ENCODE measurements at regions not wholly inside any gene's neighbourhood (a gene's known extent, or its start where the extent isn't known, plus 50 kb on each side); places are given as distances from the start of the nearest gene placed in this dataset.

GRCh38 chr4:187929024-187929423 lies 66.5 kb upstream of the ZFP42 start:
- Histone ChIP-seq H4K20me1 (ENCODE audit: insufficient read depth, low read length) (no peaks in the 10 kb centered on the region), H3K4me1 (ENCODE audit: insufficient read depth, low read length) (no peaks in the 10 kb centered on the region), H3K27ac (ENCODE audit: low read depth, low read length) (no peak overlapping the region), H3K4me2 (ENCODE audit: insufficient read depth, low read length) (no peak overlapping the region), H3K9me3 (ENCODE audit: low read depth, low read length) (no peaks in the 10 kb centered on the region), H3K79me2 (ENCODE audit: insufficient read depth, low read length) (no peaks in the 10 kb centered on the region), H2AFZ (ENCODE audit: low read length) (no peak overlapping the region), H3K27me3 (ENCODE audit: insufficient read depth, low read length) (no peaks in the 10 kb centered on the region), H3K36me3 (ENCODE audit: insufficient read depth, low read length) (no peaks in the 10 kb centered on the region), H3K4me3 (ENCODE audit: insufficient read depth, low read length) (no peak overlapping the region)
- TF ChIP-seq CTCF (IDR thresholded peaks at IDR 0.05; ENCODE audit: extremely low read depth, low read depth, low read length), result no peak
- no peak for DNase-seq (ENCODE audit: insufficient read length, low spot score, missing footprints)

DNA sequence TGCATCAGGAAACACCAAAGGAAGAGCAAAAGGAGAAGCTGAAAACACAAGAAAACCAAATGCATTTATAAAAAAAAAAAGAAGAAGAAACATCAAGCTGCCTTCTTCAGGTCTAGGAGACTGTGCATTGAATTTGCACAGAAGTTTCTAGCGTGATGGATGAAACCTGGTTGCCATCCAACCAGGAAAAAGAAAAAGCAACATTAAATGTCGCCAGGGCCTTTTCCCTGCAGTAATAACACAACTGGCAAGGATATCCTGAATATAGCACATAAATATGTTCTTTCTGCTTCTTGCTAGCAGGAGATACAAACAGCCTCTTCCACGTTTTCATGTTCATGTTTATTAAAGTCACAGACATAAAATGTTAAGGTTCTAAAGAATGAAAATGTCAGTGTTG lies 60.8 kb upstream of the ZFP42 start:
- H3K27me3 ChIP-seq (ENCODE audit: insufficient read depth, low read length), result no peaks in the 10 kb centered on the region
- H3K9me3 ChIP-seq (ENCODE audit: low read depth, low read length), result no peaks in the 10 kb centered on the region
- H3K4me1 ChIP-seq (ENCODE audit: insufficient read depth, low read length), result no peaks in the 10 kb centered on the region
- no peaks in the 10 kb centered on the region for H4K20me1 ChIP-seq (ENCODE audit: insufficient read depth, low read length)
- H3K79me2 ChIP-seq (ENCODE audit: insufficient read depth, low read length), result no peaks in the 10 kb centered on the region
- DNase-seq (ENCODE audit: insufficient read length, low spot score, missing footprints), result no peak
- H2AFZ ChIP-seq (ENCODE audit: low read length), result no peak overlapping the region
- no peak overlapping the region for H3K4me2 ChIP-seq (ENCODE audit: insufficient read depth, low read length)
- H3K36me3 ChIP-seq (ENCODE audit: insufficient read depth, low read length), result no peaks in the 10 kb centered on the region
- no peak overlapping the region for H3K4me3 ChIP-seq (ENCODE audit: insufficient read depth, low read length)
- no peak overlapping the region for H3K27ac ChIP-seq (ENCODE audit: low read depth, low read length)
- no peak for TF ChIP-seq CTCF (IDR thresholded peaks at IDR 0.05; ENCODE audit: extremely low read depth, low read depth, low read length)

DNA sequence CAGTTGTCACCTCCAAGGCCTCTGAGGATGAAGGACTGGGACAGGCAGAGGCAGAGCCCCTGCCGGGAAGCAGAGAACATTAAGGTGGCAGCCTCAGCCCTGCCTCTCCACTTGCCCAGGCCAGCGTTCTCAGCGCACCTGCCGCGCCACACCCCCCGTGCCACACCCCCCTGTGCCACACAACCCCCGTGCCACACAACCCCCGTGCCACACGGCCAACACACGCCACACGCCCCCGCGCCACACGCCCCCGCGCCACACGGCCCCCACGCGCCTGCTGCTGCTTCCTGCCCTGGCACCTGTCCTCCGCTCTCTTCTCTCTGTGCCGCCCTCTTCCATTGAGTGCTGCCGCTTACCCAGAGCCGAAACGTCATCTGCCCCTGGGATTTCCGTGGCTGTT lies 58.0 kb upstream of the ZFP42 start:
- H3K79me2 ChIP-seq (ENCODE audit: insufficient read depth, low read length), result no peaks in the 10 kb centered on the region
- no peak overlapping the region for H3K4me3 ChIP-seq (ENCODE audit: insufficient read depth, low read length)
- no peak for DNase-seq (ENCODE audit: insufficient read length, low spot score, missing footprints)
- no peak overlapping the region for H3K4me2 ChIP-seq (ENCODE audit: insufficient read depth, low read length)
- H3K36me3 ChIP-seq (ENCODE audit: insufficient read depth, low read length), result no peaks in the 10 kb centered on the region
- H2AFZ ChIP-seq (ENCODE audit: low read length), result no peak overlapping the region
- no peaks in the 10 kb centered on the region for H3K27me3 ChIP-seq (ENCODE audit: insufficient read depth, low read length)
- no peaks in the 10 kb centered on the region for H3K4me1 ChIP-seq (ENCODE audit: insufficient read depth, low read length)
- H3K27ac ChIP-seq (ENCODE audit: low read depth, low read length), result no peak overlapping the region
- TF ChIP-seq CTCF (IDR thresholded peaks at IDR 0.05; ENCODE audit: extremely low read depth, low read depth, low read length), result no peak
- no peaks in the 10 kb centered on the region for H4K20me1 ChIP-seq (ENCODE audit: insufficient read depth, low read length)
- H3K9me3 ChIP-seq (ENCODE audit: low read depth, low read length), result no peaks in the 10 kb centered on the region

DNA sequence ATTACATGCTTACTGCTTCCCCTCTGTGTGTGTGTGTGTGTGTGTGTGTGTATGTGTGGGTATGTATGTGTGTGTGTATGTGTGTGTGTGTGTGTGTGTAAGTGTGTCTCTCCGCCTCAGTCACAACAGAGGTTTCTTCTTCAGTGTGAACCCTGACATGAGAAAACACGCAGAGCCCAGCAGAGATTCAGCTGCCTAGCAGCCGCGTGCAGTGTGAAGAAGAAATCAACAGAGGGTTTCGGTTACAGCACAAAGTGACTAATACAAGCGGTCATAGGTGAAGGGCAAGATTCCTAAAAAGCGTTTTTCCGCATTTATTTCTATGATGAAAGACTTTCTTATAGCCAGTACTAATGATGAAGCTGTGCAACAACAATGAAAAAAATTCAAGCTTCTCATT lies 55.3 kb upstream of the ZFP42 start:
- Histone ChIP-seq H3K4me3 (ENCODE audit: insufficient read depth, low read length) (no peak overlapping the region), H3K9me3 (ENCODE audit: low read depth, low read length) (no peaks in the 10 kb centered on the region), H3K27me3 (ENCODE audit: insufficient read depth, low read length) (no peaks in the 10 kb centered on the region), H3K27ac (ENCODE audit: low read depth, low read length) (no peak overlapping the region), H3K79me2 (ENCODE audit: insufficient read depth, low read length) (no peaks in the 10 kb centered on the region), H4K20me1 (ENCODE audit: insufficient read depth, low read length) (no peaks in the 10 kb centered on the region), H3K4me2 (ENCODE audit: insufficient read depth, low read length) (no peak overlapping the region), H3K36me3 (ENCODE audit: insufficient read depth, low read length) (no peaks in the 10 kb centered on the region), H3K4me1 (ENCODE audit: insufficient read depth, low read length) (no peaks in the 10 kb centered on the region), H2AFZ (ENCODE audit: low read length) (no peak overlapping the region)
- TF ChIP-seq CTCF (IDR thresholded peaks at IDR 0.05; ENCODE audit: extremely low read depth, low read depth, low read length), result no peak
- DNase-seq (ENCODE audit: insufficient read length, low spot score, missing footprints), result no peak
